GM12892 (cell line): ENCODE measurements at regions not wholly inside any gene's neighbourhood (a gene's known extent, or its start where the extent isn't known, plus 50 kb on each side); places are given as distances from the start of the nearest gene placed in this dataset.

Experiments used
- DNase-seq: peaks from one replicate; pipeline ENCODE4 v3.0.0; 2011; ENCODE audit not compliant: insufficient read length
- FAIRE-seq: peaks from 2 replicates; lab custom pipeline; 2011; peaks lifted over from hg19 to GRCh38; lab: Jason Lieb, UNC
- POLR2A ChIP-seq: IDR thresholded peaks from 2 replicates; pipeline ENCODE4 v1.6.1; 2011; ENCODE audit warnings: low read depth, low read length, control low read depth
- POLR2AphosphoS5 ChIP-seq: IDR thresholded peaks from 2 replicates; pipeline ENCODE4 v1.6.1; 2011; ENCODE audit warnings: low read depth, low read length, control low read depth
- TAF1 ChIP-seq: IDR thresholded peaks from 2 replicates; pipeline ENCODE4 v1.6.1; 2011; ENCODE audit warnings: low read depth, mild to moderate bottlenecking, control low read depth, low read length, borderline replicate concordance

- DNase-seq: no peak
- TF ChIP-seq POLR2A: no peak
- TF ChIP-seq TAF1: no peak
- no peak for FAIRE-seq
Measured at GRCh38 chr18:10060841-10061240, 147.0 kb downstream of the VAPA start.

GRCh38 chr18:10061566-10062140 is 147.8 kb downstream of the VAPA start:
- no peak for FAIRE-seq
- DNase-seq: no peak
- TF ChIP-seq TAF1 (no peak), POLR2A (no peak), POLR2AphosphoS5 (no peak)

- TF ChIP-seq POLR2AphosphoS5 (no peak), POLR2A (no peak), TAF1 (no peak)
- FAIRE-seq (no peak), DNase-seq (no peak)
Measured at GRCh38 chr18:10062302-10063300, 148.8 kb downstream of the VAPA start.

- no peak for TF ChIP-seq POLR2AphosphoS5
- TF ChIP-seq POLR2A: no peak
- TF ChIP-seq TAF1: no peak
- DNase-seq (no peak), FAIRE-seq (no peak)
Measured at GRCh38 chr18:10063489-10063888, 149.7 kb downstream of the VAPA start.

- FAIRE-seq: no peak
- DNase-seq: no peak
- TF ChIP-seq POLR2AphosphoS5: no peak
- TF ChIP-seq POLR2A: no peak
- TF ChIP-seq TAF1: no peak
Measured at GRCh38 chr18:10064267-10064666, 150.5 kb downstream of the VAPA start.

GRCh38 chr18:10065296-10065695 is 151.5 kb downstream of the VAPA start:
- DNase-seq (no peak), FAIRE-seq (no peak)
- no peak for TF ChIP-seq POLR2A
- no peak for TF ChIP-seq TAF1
- no peak for TF ChIP-seq POLR2AphosphoS5

GRCh38 chr18:10067670-10068659 is 154.1 kb downstream of the VAPA start:
- DNase-seq (no peak), FAIRE-seq (no peak)
- TF ChIP-seq POLR2A: no peak
- no peak for TF ChIP-seq TAF1
- TF ChIP-seq POLR2AphosphoS5: no peak

GRCh38 chr18:10068766-10069567 is 155.2 kb downstream of the VAPA start:
- FAIRE-seq (no peak), DNase-seq (no peak)
- TF ChIP-seq POLR2A (no peak), POLR2AphosphoS5 (no peak), TAF1 (no peak)

- DNase-seq: no peak
- TF ChIP-seq TAF1: no peak
- TF ChIP-seq POLR2AphosphoS5: no peak
- TF ChIP-seq POLR2A: no peak
- FAIRE-seq: no peak
Measured at GRCh38 chr18:10070561-10071000, 156.8 kb downstream of the VAPA start.

- FAIRE-seq: no peak
- DNase-seq: no peak
- TF ChIP-seq TAF1 (no peak), POLR2A (no peak), POLR2AphosphoS5 (no peak)
Measured at GRCh38 chr18:10072671-10073175, 158.9 kb downstream of the VAPA start.
